CD14-positive monocyte (primary cell): ENCODE measurements at regions not wholly inside any gene's neighbourhood (a gene's known extent, or its start where the extent isn't known, plus 50 kb on each side); places are given as distances from the start of the nearest gene placed in this dataset.
"Not testable (repeated sequence)": the region's sequence is repeated elsewhere in the genome, so short reads cannot be mapped to it uniquely, and the experiment has no call there.

Source experiments
- DNase-seq, 3 donors: peaks; one replicate each; pipeline ENCODE4 v3.0.0-alpha.2; 2011 to 2022
- H2AFZ ChIP-seq: 2 replicates; pipeline ENCODE4 v1.6.0; 2012; ENCODE audit warnings: mild to moderate bottlenecking, low read depth, low read length, inconsistent platforms; ENCODE audit not compliant: insufficient read depth, poor library complexity, severe bottlenecking
- H3K27ac ChIP-seq, 2 donors: 1 replicate in 1 of 2; 2 replicates in 1 of 2; pipeline ENCODE4 v1.5.1; 2012 to 2013; ENCODE audit warnings: low read length in 2 of 2, control low read depth in 1 of 2, inconsistent platforms in 1 of 2, low read depth in 1 of 2, mild to moderate bottlenecking in 1 of 2
- H3K27me3 ChIP-seq, 2 donors: one replicate each; pipeline versions ENCODE4 v1.6.0 to v1.6.1; 2011 to 2013; ENCODE audit warnings: low read length in 2 of 2; ENCODE audit not compliant: control insufficient read depth in 2 of 2, insufficient read depth in 2 of 2
- H3K36me3 ChIP-seq, 2 donors: replicated peaks in 1 of 2; 1 replicate in 1 of 2; 2 replicates in 1 of 2; pipeline versions ENCODE4 v1.5.1 to v1.6.1; 2012 to 2013; ENCODE audit warnings: low read length in 2 of 2, control low read depth in 1 of 2, inconsistent platforms in 1 of 2, mild to moderate bottlenecking in 1 of 2; ENCODE audit not compliant: insufficient read depth in 2 of 2, control insufficient read depth in 1 of 2
- H3K4me1 ChIP-seq, 2 donors: 1 replicate in 1 of 2; 2 replicates in 1 of 2; pipeline versions ENCODE4 v1.5.1 to v1.6.1; 2012 to 2013; ENCODE audit warnings: low read length in 2 of 2, control low read depth in 1 of 2, inconsistent platforms in 1 of 2, mild to moderate bottlenecking in 1 of 2, moderate library complexity in 1 of 2; ENCODE audit not compliant: insufficient read depth in 2 of 2, control insufficient read depth in 1 of 2
- H3K4me2 ChIP-seq: replicated peaks from 2 replicates; pipeline ENCODE3; 2012; ENCODE audit warnings: low read length, moderate library complexity, mild to moderate bottlenecking; ENCODE audit not compliant: poor library complexity, severe bottlenecking; ENCODE audit errors: extremely low read depth
- H3K4me3 ChIP-seq, 3 experiments: fragments of 200-600 bp in 1 of 3; sonication (generic) in 1 of 3; replicated peaks in 1 of 3; 1 replicate in 2 of 3; 2 replicates in 1 of 3; pipeline ENCODE4 v1.5.1; 2011 to 2013; ENCODE audit warnings: low read length in 3 of 3, mild to moderate bottlenecking in 3 of 3, control low read depth in 2 of 3, low read depth in 2 of 3, inconsistent platforms in 1 of 3, moderate library complexity in 1 of 3
- H3K79me2 ChIP-seq: 2 replicates; pipeline ENCODE4 v1.6.0; 2012; ENCODE audit warnings: mild to moderate bottlenecking, control low read depth, inconsistent platforms, low read length, moderate library complexity; ENCODE audit not compliant: insufficient read depth
- H3K9ac ChIP-seq: 2 replicates; pipeline ENCODE4 v1.6.0; 2017; ENCODE audit warnings: low read length, mild to moderate bottlenecking; ENCODE audit not compliant: insufficient read depth, poor library complexity, severe bottlenecking
- H3K9me3 ChIP-seq, 2 donors: replicated peaks in 1 of 2; 1 replicate in 1 of 2; 2 replicates in 1 of 2; pipeline versions ENCODE4 v1.5.1 to v1.6.1; 2012 to 2013; ENCODE audit warnings: low read length in 2 of 2, control low read depth in 1 of 2; ENCODE audit not compliant: control insufficient read depth in 1 of 2, insufficient read depth in 1 of 2
- H4K20me1 ChIP-seq: 2 replicates; pipeline ENCODE4 v1.6.0; 2012; ENCODE audit warnings: mild to moderate bottlenecking, low read length, control low read depth, moderate library complexity; ENCODE audit not compliant: insufficient read depth
- H3K27ac Mint-ChIP-seq, 7 donors: one replicate each; pipeline ENCODE4 v1.8.0; 2020; ENCODE audit warnings: mild to moderate bottlenecking in 7 of 7, mixed read lengths in 7 of 7, moderate library complexity in 6 of 7, inconsistent platforms in 2 of 7
- H3K27me3 Mint-ChIP-seq, 3 donors: one replicate each; pipeline ENCODE4 v1.8.0; 2021 to 2022; ENCODE audit warnings: low read depth in 3 of 3, mild to moderate bottlenecking in 3 of 3, mixed read lengths in 3 of 3, moderate library complexity in 3 of 3, inconsistent platforms in 1 of 3
- H3K36me3 Mint-ChIP-seq, 2 donors: one replicate each; pipeline ENCODE4 v1.8.0; 2020; ENCODE audit warnings: mixed read lengths in 2 of 2, inconsistent platforms in 1 of 2, mild to moderate bottlenecking in 1 of 2
- H3K4me1 Mint-ChIP-seq: one replicate; pipeline ENCODE4 v1.8.0; 2020; ENCODE audit warnings: mild to moderate bottlenecking, mixed read lengths
- H3K4me3 Mint-ChIP-seq, 2 donors: one replicate each; pipeline ENCODE4 v1.8.0; 2020; ENCODE audit warnings: mild to moderate bottlenecking in 2 of 2, mixed read lengths in 2 of 2, moderate library complexity in 1 of 2
- H3K9me3 Mint-ChIP-seq, 7 donors: one replicate each; pipeline ENCODE4 v1.8.0; 2020 to 2022; ENCODE audit warnings: mixed read lengths in 7 of 7, mild to moderate bottlenecking in 6 of 7, moderate library complexity in 6 of 7, inconsistent platforms in 2 of 7
- WGBS: methylation state at CpG from one replicate; pipeline ENCODE4 v1.1.5; 2013; ENCODE audit warnings: missing lambda C conversion rate; ENCODE audit not compliant: insufficient coverage; 5-methylcytosine and 5-hydroxymethylcytosine counted together
- intact Hi-C, 2 donors: fragments of 100-400 bp; cut with micrococcal nuclease; formaldehyde crosslinking; loops; one replicate each; pipeline versions ENCODE4 v1.15.0 to v1.15.1; 2023
- TF ChIP-seq, protein P1 (sequence below): fragments of 200-600 bp; IDR thresholded peaks from one replicate; pipeline ENCODE4 v1.8.0; 2022; ENCODE audit warnings: antibody characterized with exemption, mild to moderate bottlenecking

GRCh38 chr10:117431160-117431559 lies 55.9 kb upstream of the PDZD8 start:
- Mint-ChIP-seq H3K27me3 (peaks cover 0 to 5% (median 0%) of the 10 kb centered on the region in 3 donors), H3K36me3 (no peaks in the 10 kb centered on the region), H3K4me3 (no peak overlapping the region), H3K4me1 (peaks cover 22% of the 10 kb centered on the region), H3K9me3 (no peaks in the 10 kb centered on the region), H3K27ac (peak overlapping the region in 1 of 7 donors; percentile 5)
- TF ChIP-seq, protein P1, sequence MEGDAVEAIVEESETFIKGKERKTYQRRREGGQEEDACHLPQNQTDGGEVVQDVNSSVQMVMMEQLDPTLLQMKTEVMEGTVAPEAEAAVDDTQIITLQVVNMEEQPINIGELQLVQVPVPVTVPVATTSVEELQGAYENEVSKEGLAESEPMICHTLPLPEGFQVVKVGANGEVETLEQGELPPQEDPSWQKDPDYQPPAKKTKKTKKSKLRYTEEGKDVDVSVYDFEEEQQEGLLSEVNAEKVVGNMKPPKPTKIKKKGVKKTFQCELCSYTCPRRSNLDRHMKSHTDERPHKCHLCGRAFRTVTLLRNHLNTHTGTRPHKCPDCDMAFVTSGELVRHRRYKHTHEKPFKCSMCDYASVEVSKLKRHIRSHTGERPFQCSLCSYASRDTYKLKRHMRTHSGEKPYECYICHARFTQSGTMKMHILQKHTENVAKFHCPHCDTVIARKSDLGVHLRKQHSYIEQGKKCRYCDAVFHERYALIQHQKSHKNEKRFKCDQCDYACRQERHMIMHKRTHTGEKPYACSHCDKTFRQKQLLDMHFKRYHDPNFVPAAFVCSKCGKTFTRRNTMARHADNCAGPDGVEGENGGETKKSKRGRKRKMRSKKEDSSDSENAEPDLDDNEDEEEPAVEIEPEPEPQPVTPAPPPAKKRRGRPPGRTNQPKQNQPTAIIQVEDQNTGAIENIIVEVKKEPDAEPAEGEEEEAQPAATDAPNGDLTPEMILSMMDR, result peak; percentile 47
- DNase-seq, result peak; percentile 27 to 55 (median 52)
- H3K27ac ChIP-seq, result no peak overlapping the region
- H4K20me1 ChIP-seq, result no peaks in the 10 kb centered on the region
- peaks cover 16 to 17% of the 10 kb centered on the region in 2 donors for H3K4me1 ChIP-seq
- H3K36me3 ChIP-seq, result no peaks in the 10 kb centered on the region
- no peaks in the 10 kb centered on the region for H3K9me3 ChIP-seq
- peak overlapping the region; percentile 41 for H3K4me2 ChIP-seq
- H3K4me3 ChIP-seq, result peak overlapping the region in 1 of 3 experiments; percentile 8
- H3K79me2 ChIP-seq, result no peaks in the 10 kb centered on the region
- H3K27me3 ChIP-seq, result no peaks in the 10 kb centered on the region
- 7% methylated on average over 3 of the region's 4 CpGs for WGBS
- H2AFZ ChIP-seq, result no peak overlapping the region
- intact Hi-C loops, result no loop called here
- H3K9ac ChIP-seq, result no peak overlapping the region

- H3K27ac Mint-ChIP-seq, H3K27me3 ChIP-seq, H3K9me3 Mint-ChIP-seq, H3K36me3 ChIP-seq, intact Hi-C loops, H3K36me3 Mint-ChIP-seq, H3K9ac ChIP-seq, H3K27ac ChIP-seq, DNase-seq, H3K27me3 Mint-ChIP-seq, H4K20me1 ChIP-seq, H3K79me2 ChIP-seq, H3K4me3 Mint-ChIP-seq, H3K4me3 ChIP-seq, H3K9me3 ChIP-seq, H2AFZ ChIP-seq, H3K4me2 ChIP-seq: not testable (repeated sequence)
- H3K4me1 ChIP-seq, result peaks cover 16 to 17% of the 10 kb centered on the region in 2 donors
- H3K4me1 Mint-ChIP-seq, result peaks cover 22% of the 10 kb centered on the region
- WGBS, result no CpG with 5 or more reads among the region's 2 CpGs
Measured at GRCh38 chr10:117430535-117430934, 55.3 kb upstream of the PDZD8 start.
